Endodermal cell (in vitro differentiated cells): ENCODE measurements at regions not wholly inside any gene's neighbourhood (a gene's known extent, or its start where the extent isn't known, plus 50 kb on each side); places are given as distances from the start of the nearest gene placed in this dataset.

Experiments used
- DNase-seq: peaks from one replicate; pipeline ENCODE4 v3.0.0-alpha.2; 2017
- H3K27ac ChIP-seq: 2 replicates; pipeline ENCODE4 v1.5.1; 2013; ENCODE audit warnings: mild to moderate bottlenecking, low read depth, low read length, moderate library complexity
- H3K27me3 ChIP-seq: 2 replicates; pipeline ENCODE4 v1.6.1; 2013; ENCODE audit warnings: mild to moderate bottlenecking, low read length, moderate library complexity; ENCODE audit not compliant: insufficient read depth, control insufficient read depth, poor library complexity, severe bottlenecking
- H3K36me3 ChIP-seq: 2 replicates; pipeline ENCODE4 v1.7.0; 2013; ENCODE audit warnings: mild to moderate bottlenecking, low read length, moderate library complexity; ENCODE audit not compliant: control insufficient read depth, insufficient read depth
- H3K4me1 ChIP-seq: one replicate; pipeline ENCODE4 v1.7.0; 2013; ENCODE audit warnings: low read length; ENCODE audit not compliant: control insufficient read depth, insufficient read depth
- H3K4me3 ChIP-seq: 2 replicates; pipeline ENCODE4 v1.5.1; 2013; ENCODE audit warnings: mild to moderate bottlenecking, low read length, moderate library complexity
- H3K9ac ChIP-seq: 2 replicates; pipeline ENCODE4 v1.6.1; 2013; ENCODE audit warnings: mild to moderate bottlenecking, low read length, moderate library complexity; ENCODE audit not compliant: poor library complexity, severe bottlenecking; ENCODE audit errors: extremely low read depth
- H3K9me3 ChIP-seq: 2 replicates; pipeline ENCODE4 v1.6.1; 2013; ENCODE audit warnings: mild to moderate bottlenecking, low read length, moderate library complexity; ENCODE audit not compliant: control insufficient read depth
- H3K27ac Mint-ChIP-seq: 2 replicates; pipeline ENCODE4 v1.8.0; 2020; ENCODE audit warnings: mixed read lengths
- H3K27me3 Mint-ChIP-seq: 2 replicates; pipeline ENCODE4 v1.8.0; 2021; ENCODE audit warnings: mild to moderate bottlenecking, mixed read lengths; ENCODE audit not compliant: insufficient read depth
- H3K36me3 Mint-ChIP-seq: 2 replicates; pipeline ENCODE4 v1.8.0; 2020; ENCODE audit warnings: low read depth, mixed read lengths
- H3K4me1 Mint-ChIP-seq: 2 replicates; pipeline ENCODE4 v1.8.0; 2020; ENCODE audit warnings: mixed read lengths
- H3K4me3 Mint-ChIP-seq: 2 replicates; pipeline ENCODE4 v1.8.0; 2020; ENCODE audit warnings: mild to moderate bottlenecking, moderate library complexity, mixed read lengths
- H3K9me3 Mint-ChIP-seq: 2 replicates; pipeline ENCODE4 v1.8.0; 2020; ENCODE audit warnings: mild to moderate bottlenecking, mixed read lengths
- WGBS, 2 experiments: methylation state at CpG; one replicate each; pipeline versions ENCODE4 v1.1.5 to v1.1.7; 2013; ENCODE audit warnings: missing lambda C conversion rate in 2 of 2, mixed read lengths in 1 of 2; ENCODE audit not compliant: insufficient coverage in 1 of 2, insufficient read length in 1 of 2; 5-methylcytosine and 5-hydroxymethylcytosine counted together
- TF ChIP-seq, protein P1 (sequence below): fragments of 200-600 bp; sonication (generic); conservative IDR thresholded peaks from 2 replicates; pipeline ENCODE4 v1.5.0; 2021; ENCODE audit warnings: antibody characterized with exemption, mild to moderate bottlenecking

GRCh38 chr2:172322049-172322448 lies 105.3 kb upstream of the ITGA6 start:
- Mint-ChIP-seq H3K9me3 (peaks cover 3% of the 10 kb centered on the region), H3K4me1 (no peaks in the 10 kb centered on the region), H3K27ac (no peak overlapping the region), H3K27me3 (no peaks in the 10 kb centered on the region), H3K4me3 (no peak overlapping the region), H3K36me3 (peaks cover 2% of the 10 kb centered on the region)
- no peak overlapping the region for H3K4me3 ChIP-seq
- no peaks in the 10 kb centered on the region for H3K36me3 ChIP-seq
- no peak overlapping the region for H3K9ac ChIP-seq
- 98% methylated on average over 2 of the region's 3 CpGs; no CpG with 5 or more reads in 1 of the 2 experiments for WGBS, 2 experiments
- no peak overlapping the region for H3K27ac ChIP-seq
- no peaks in the 10 kb centered on the region for H3K9me3 ChIP-seq
- TF ChIP-seq, protein P1, sequence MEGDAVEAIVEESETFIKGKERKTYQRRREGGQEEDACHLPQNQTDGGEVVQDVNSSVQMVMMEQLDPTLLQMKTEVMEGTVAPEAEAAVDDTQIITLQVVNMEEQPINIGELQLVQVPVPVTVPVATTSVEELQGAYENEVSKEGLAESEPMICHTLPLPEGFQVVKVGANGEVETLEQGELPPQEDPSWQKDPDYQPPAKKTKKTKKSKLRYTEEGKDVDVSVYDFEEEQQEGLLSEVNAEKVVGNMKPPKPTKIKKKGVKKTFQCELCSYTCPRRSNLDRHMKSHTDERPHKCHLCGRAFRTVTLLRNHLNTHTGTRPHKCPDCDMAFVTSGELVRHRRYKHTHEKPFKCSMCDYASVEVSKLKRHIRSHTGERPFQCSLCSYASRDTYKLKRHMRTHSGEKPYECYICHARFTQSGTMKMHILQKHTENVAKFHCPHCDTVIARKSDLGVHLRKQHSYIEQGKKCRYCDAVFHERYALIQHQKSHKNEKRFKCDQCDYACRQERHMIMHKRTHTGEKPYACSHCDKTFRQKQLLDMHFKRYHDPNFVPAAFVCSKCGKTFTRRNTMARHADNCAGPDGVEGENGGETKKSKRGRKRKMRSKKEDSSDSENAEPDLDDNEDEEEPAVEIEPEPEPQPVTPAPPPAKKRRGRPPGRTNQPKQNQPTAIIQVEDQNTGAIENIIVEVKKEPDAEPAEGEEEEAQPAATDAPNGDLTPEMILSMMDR = no peak
- no peaks in the 10 kb centered on the region for H3K4me1 ChIP-seq
- no peaks in the 10 kb centered on the region for H3K27me3 ChIP-seq
- DNase-seq = no peak

GRCh38 chr2:172323256-172323655 lies 104.1 kb upstream of the ITGA6 start:
- Histone ChIP-seq H3K4me3 (no peak overlapping the region), H3K36me3 (no peaks in the 10 kb centered on the region), H3K9me3 (no peaks in the 10 kb centered on the region), H3K27ac (no peak overlapping the region), H3K4me1 (no peaks in the 10 kb centered on the region), H3K9ac (no peak overlapping the region), H3K27me3 (no peaks in the 10 kb centered on the region)
- Mint-ChIP-seq H3K4me3 (no peak overlapping the region), H3K27me3 (no peaks in the 10 kb centered on the region), H3K27ac (no peak overlapping the region), H3K9me3 (peaks cover 3% of the 10 kb centered on the region), H3K36me3 (peaks cover 2% of the 10 kb centered on the region), H3K4me1 (no peaks in the 10 kb centered on the region)
- WGBS, 2 experiments = 91 to 100% methylated on average over 3 to 6 of the region's 6 CpGs
- peak; percentile 15 for DNase-seq
- TF ChIP-seq, protein P1 = no peak

GRCh38 chr2:172323861-172324597 lies 103.4 kb upstream of the ITGA6 start:
- Mint-ChIP-seq H3K4me1 (no peaks in the 10 kb centered on the region), H3K4me3 (no peak overlapping the region), H3K27ac (no peak overlapping the region), H3K9me3 (peaks cover 3% of the 10 kb centered on the region), H3K36me3 (peaks cover 2% of the 10 kb centered on the region), H3K27me3 (peaks cover 5% of the 10 kb centered on the region)
- Histone ChIP-seq H3K27ac (peak overlapping the region; percentile 29), H3K4me3 (no peak overlapping the region), H3K9ac (no peak overlapping the region), H3K27me3 (peaks cover 2% of the 10 kb centered on the region), H3K9me3 (no peaks in the 10 kb centered on the region), H3K4me1 (no peaks in the 10 kb centered on the region), H3K36me3 (no peaks in the 10 kb centered on the region)
- peak; percentile 11 for DNase-seq
- WGBS, 2 experiments = 92 to 97% methylated on average over 8 to 10 of the region's 10 CpGs
- TF ChIP-seq, protein P1 = no peak
